ENCODE measurements at regions not wholly inside any gene's neighbourhood (a gene's known extent, or its start where the extent isn't known, plus 50 kb on each side); places are given as distances from the start of the nearest gene placed in this dataset.

DNA sequence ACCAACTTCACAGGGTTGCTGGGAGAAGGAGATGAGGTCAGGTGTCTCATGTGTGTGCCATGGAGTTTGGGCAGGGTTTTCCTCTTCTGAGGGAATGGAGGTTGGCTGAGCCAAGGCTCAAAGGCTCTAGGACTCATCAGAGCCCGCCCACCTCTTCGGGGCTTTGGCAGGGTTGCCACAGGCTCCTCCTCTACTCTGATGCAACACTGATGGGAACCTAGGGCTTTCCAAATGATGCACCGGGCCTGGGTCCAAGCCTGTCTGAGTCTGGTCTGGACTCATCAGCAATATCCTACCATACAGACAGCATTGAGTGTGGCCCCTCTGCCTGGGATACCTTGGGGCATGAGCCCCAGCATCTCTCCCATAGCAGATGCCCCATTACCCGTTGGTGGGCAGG is 59.5 kb upstream of the LHX1 start:
- H3K36me3 ChIP-seq, result no peaks in the 10 kb centered on the region
- H3K27ac ChIP-seq, result no peak overlapping the region
- H3K4me1 ChIP-seq, result no peaks in the 10 kb centered on the region
- H3K9me3 ChIP-seq, result peaks cover 0 to 21% (median 7%) of the 10 kb centered on the region in 11 donors
- intact Hi-C loops (cut with DNase I), result no loop called here
- no peak overlapping the region for H3K4me3 ChIP-seq
- ATAC-seq (no peak), DNase-seq (no peak)
- peaks cover 0 to 66% (median 54%) of the 10 kb centered on the region in 7 donors for H3K27me3 ChIP-seq
- 63 to 72% methylated on average over 4 of the region's 4 CpGs for WGBS, 2 donors
- TF ChIP-seq, protein P1, sequence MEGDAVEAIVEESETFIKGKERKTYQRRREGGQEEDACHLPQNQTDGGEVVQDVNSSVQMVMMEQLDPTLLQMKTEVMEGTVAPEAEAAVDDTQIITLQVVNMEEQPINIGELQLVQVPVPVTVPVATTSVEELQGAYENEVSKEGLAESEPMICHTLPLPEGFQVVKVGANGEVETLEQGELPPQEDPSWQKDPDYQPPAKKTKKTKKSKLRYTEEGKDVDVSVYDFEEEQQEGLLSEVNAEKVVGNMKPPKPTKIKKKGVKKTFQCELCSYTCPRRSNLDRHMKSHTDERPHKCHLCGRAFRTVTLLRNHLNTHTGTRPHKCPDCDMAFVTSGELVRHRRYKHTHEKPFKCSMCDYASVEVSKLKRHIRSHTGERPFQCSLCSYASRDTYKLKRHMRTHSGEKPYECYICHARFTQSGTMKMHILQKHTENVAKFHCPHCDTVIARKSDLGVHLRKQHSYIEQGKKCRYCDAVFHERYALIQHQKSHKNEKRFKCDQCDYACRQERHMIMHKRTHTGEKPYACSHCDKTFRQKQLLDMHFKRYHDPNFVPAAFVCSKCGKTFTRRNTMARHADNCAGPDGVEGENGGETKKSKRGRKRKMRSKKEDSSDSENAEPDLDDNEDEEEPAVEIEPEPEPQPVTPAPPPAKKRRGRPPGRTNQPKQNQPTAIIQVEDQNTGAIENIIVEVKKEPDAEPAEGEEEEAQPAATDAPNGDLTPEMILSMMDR (IDR thresholded peaks at IDR 0.05), result no peak

DNA sequence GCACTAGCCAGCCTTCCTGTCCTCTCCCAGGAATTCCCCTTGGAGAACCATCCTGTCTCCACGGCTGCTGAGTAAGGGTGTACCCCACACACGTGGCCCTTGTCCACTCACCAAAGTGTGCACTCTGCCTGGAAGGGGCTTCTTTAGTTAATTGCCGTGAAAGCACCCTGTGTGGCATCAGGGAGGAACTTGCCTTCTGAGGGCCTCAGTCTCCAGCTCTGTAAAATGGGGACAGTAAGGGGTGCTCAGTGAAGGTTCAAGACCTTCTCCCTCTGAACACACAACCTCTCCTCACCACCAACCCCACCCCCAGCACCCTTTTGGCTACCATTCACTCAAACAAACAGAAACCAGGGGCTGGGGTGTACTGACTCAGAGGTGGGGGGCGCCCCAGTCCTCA is 59.1 kb upstream of the LHX1 start:
- TF ChIP-seq, protein P1 (IDR thresholded peaks at IDR 0.05), result no peak
- Histone ChIP-seq H3K36me3 (no peaks in the 10 kb centered on the region), H3K9me3 (peaks cover 0 to 17% (median 7%) of the 10 kb centered on the region in 11 donors), H3K27me3 (peaks cover 0 to 70% (median 56%) of the 10 kb centered on the region in 7 donors), H3K27ac (no peak overlapping the region), H3K4me1 (no peaks in the 10 kb centered on the region), H3K4me3 (no peak overlapping the region)
- intact Hi-C loops (cut with DNase I), result no loop called here
- DNase-seq (no peak), ATAC-seq (no peak)
- WGBS, 2 donors, result 77 to 89% methylated on average over 4 of the region's 4 CpGs

DNA sequence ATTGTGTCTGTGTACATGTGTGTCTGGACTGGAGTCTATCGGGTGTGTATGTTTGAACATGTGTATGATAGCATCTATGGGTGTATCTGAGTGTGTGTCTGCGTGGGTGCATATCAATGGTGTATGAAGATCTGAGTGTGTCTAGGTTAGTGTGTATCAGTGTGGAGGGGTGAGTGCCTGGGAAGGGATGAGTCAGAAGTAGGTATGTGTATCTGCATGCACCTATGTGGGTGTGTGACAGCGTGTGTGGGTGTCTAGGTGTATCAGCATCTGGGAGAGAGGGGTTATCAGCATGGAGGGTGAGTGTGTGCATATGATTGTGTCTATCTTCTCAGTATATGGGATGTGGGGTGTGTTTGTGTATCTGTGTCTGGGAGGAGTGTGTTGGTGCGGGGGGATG is 58.2 kb upstream of the LHX1 start:
- peaks cover under 1 to 78% (median 64%) of the 10 kb centered on the region in 7 donors for H3K27me3 ChIP-seq
- H3K36me3 ChIP-seq, result no peaks in the 10 kb centered on the region
- no peak overlapping the region for H3K27ac ChIP-seq
- H3K4me1 ChIP-seq, result no peaks in the 10 kb centered on the region
- intact Hi-C loops (cut with DNase I), result no loop called here
- TF ChIP-seq, protein P1 (IDR thresholded peaks at IDR 0.05), result no peak
- H3K4me3 ChIP-seq, result no peak overlapping the region
- peaks cover 0 to 15% (median 7%) of the 10 kb centered on the region in 11 donors for H3K9me3 ChIP-seq
- WGBS, 2 donors, result 84 to 88% methylated on average over 4 of the region's 4 CpGs
- DNase-seq (no peak), ATAC-seq (no peak)

DNA sequence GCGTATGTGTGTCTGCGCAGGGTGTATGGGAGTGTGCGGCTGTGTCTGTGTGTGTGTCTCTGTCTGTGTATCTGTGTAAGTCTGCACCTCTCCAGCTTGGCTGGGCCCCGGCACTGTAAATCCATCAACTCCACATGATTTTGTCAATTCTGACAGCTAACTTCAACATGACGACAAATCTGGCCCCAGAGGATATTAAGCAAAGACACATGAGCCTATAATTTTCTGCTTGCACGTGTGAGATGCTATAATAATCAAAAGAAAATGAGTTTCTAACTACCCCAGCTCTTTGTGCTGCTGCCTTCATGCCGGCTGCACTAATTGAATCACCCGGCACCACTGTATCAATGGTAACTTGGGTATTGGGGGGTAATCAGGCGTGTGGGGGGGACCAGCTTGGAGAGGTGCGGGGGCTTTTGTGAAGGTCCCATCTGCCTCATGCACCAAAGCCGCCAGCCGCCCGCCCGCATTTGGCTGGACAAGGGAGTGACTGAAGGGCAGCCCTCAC is 57.6 kb upstream of the LHX1 start:
- H3K9me3 ChIP-seq, result peaks cover 0 to 15% (median 7%) of the 10 kb centered on the region in 11 donors
- no peaks in the 10 kb centered on the region for H3K36me3 ChIP-seq
- TF ChIP-seq, protein P1 (IDR thresholded peaks at IDR 0.05), result no peak
- WGBS, 2 donors, result 79 to 80% methylated on average over 14 of the region's 14 CpGs
- H3K27me3 ChIP-seq, result peaks cover 7 to 82% (median 71%) of the 10 kb centered on the region in 7 donors
- DNase-seq (no peak), ATAC-seq (no peak)
- intact Hi-C loops (cut with DNase I), result no loop called here
- no peak overlapping the region for H3K4me3 ChIP-seq
- H3K4me1 ChIP-seq, result peaks cover 0 to 4% (median 0%) of the 10 kb centered on the region in 9 donors
- H3K27ac ChIP-seq, result no peak overlapping the region
